NCI-H146 treated with DMSO at 0.1 percent for 48 hours (cell line): ENCODE measurements at regions not wholly inside any gene's neighbourhood (a gene's known extent, or its start where the extent isn't known, plus 50 kb on each side); places are given as distances from the start of the nearest gene placed in this dataset.

ENCODE experiments used
- DNase-seq: peaks from one replicate; lab custom pipeline; 2025; ENCODE audit not compliant: unreplicated experiment; lab: John Stamatoyannopoulos, UW

- DNase-seq, result no peak
Measured at GRCh38 chr11:116449522-116449921, 323.3 kb downstream of the BUD13 start.

- DNase-seq, result peak; percentile 33
Measured at GRCh38 chr11:116446048-116446941, 326.5 kb downstream of the BUD13 start.

GRCh38 chr11:116445108-116446047 is 327.4 kb downstream of the BUD13 start:
- peak; percentile 77 for DNase-seq

- no peak for DNase-seq
Measured at GRCh38 chr11:116442238-116442752, 330.5 kb downstream of the BUD13 start.

- DNase-seq, result no peak
Measured at GRCh38 chr11:116439361-116439677, 333.5 kb downstream of the BUD13 start.

GRCh38 chr11:116438651-116439360 is 334.0 kb downstream of the BUD13 start:
- DNase-seq, result no peak

GRCh38 chr11:116434986-116435385 is 337.8 kb downstream of the BUD13 start:
- DNase-seq, result no peak

GRCh38 chr11:116432301-116432700 is 340.5 kb downstream of the BUD13 start:
- no peak for DNase-seq

DNA sequence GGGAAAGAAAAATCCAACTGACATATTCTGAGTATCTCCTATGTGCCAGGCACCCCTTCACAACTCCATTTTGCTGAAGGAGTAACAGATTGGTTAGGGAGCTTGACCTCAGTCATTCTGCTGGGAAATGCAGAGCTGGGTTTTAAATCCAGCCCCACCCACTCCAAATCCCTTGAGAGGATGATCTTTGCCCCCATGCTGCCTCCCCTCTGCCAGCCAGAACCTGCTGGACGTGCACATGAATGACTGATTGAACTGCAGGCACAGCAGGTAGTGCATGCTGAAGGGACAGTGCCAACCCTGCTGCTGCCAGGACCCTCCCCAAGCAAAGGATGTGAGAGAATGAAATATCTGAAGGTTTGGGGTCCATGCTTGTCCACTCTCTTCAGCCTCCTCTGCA is 340.9 kb downstream of the BUD13 start:
- no peak for DNase-seq

- no peak for DNase-seq
Measured at GRCh38 chr11:116428638-116428975, 344.2 kb downstream of the BUD13 start.

DNA sequence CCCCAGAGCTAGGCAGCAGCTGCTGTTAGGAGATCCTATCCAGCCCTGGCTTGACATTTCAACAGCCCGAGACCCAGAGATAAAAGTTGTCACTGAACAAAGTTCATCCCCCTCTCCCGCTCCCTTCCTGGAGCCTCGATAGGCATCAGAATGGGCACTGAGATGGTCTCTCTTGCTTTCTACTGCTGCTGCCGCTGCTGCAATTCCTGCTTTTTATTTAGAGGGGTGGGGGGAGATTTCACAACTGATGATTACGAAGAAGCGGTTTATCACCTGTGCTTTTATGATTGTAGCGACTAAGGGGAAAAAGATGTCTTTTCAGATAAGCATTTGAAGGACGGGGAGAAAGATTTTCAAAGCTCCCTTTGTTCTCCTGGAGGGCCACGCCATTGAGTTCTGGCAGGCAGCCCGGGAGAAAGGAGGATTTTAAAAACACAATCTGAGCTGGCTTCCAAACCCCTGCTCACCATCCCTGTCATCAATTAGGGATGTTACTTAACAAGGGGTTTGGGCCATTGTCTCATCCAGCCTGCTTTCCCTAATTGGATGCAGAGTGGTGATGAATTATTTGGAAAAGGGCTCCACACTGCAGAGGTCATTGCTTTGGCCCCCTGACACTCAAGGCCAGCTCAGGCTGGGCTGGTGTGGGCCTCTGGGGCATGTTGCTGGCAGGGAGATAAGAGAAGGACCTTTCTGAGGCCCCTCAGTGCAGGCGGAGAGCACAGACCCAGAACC is 344.7 kb downstream of the BUD13 start:
- peak; percentile 10 for DNase-seq

GRCh38 chr11:116427337-116427902 is 345.4 kb downstream of the BUD13 start:
- no peak for DNase-seq

- DNase-seq, result no peak
Measured at GRCh38 chr11:116426761-116427160, 346.0 kb downstream of the BUD13 start.

DNA sequence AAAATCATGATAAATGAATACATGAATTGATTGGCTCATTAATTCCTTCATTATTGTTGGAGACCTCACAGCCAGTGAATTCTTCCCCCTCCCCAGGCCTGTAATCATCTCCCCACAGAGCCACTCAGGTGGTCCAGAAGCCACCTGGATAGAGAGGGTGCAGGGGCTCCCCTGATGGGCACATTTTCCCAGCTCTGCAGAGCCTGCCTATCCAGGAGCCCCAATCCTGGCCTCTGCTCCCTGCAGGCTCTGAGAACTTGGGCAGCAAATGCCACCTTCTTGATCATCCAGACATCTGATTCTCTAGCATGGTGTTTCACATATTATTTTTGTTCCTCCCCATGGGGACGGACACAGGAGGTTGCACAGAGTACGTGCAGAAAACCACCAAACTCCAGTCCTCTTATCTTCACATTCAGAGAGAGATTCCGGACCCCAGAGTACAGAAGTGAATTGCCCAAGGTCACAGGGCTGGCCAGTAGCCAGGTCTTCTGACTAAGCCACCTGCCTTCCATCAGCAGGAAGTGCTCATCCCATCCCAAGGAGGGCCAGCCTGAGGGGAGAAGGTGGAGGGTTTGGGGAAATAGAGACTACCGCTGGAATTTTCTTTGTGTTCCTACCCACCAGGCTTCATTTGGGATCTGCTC is 348.0 kb downstream of the BUD13 start:
- DNase-seq, result no peak

DNA sequence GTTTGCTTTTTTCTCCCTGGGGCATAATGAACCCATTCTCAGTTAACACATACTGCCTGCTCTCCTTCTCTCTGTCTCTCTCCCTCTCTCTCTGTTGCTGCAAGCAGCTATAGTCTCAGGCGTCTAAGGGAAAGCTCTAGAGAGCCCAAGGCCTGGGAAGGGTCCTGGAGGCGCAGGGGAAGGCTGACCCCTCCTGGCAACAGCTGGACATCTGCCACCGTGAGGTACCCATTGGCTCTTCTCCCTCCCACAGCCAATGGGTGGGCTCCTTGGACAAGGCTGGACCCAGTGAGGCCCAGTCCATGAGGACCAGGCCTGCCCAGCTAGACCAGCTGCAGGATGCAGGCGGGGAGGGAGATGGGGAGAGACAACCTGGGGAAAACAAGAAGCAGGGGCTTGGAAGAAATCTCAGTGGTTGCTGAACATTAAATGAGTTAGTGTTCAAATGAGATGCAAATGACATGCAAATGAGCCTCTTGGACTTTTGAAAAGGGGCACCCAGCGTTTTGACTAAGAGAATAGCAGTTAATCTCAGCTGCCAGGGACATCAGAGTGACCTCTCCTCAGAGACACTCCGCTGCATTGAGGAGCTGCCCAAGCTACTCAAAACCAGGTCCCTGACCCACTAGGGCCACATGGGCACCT is 349.7 kb downstream of the BUD13 start:
- DNase-seq, result peak; percentile 26

DNA sequence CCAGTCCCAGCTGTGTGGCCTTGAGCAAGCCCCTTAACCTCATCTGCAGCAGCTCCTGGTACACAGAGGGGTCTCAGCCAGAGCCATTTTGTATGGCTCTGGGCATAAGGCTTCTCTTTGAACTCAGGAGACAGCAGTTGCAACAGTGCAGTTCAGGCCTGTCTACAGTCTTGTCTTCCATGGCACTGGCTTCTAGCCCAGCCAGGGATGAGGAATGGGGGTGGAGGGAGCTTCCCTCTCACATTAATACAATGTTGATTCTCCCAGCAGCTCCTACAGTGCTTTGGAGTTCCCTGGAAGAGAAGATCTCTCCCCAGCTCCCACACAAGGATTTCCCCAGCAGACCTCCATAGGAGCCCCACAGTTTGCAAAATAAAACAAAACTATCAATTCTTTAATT is 350.2 kb downstream of the BUD13 start:
- no peak for DNase-seq

DNA sequence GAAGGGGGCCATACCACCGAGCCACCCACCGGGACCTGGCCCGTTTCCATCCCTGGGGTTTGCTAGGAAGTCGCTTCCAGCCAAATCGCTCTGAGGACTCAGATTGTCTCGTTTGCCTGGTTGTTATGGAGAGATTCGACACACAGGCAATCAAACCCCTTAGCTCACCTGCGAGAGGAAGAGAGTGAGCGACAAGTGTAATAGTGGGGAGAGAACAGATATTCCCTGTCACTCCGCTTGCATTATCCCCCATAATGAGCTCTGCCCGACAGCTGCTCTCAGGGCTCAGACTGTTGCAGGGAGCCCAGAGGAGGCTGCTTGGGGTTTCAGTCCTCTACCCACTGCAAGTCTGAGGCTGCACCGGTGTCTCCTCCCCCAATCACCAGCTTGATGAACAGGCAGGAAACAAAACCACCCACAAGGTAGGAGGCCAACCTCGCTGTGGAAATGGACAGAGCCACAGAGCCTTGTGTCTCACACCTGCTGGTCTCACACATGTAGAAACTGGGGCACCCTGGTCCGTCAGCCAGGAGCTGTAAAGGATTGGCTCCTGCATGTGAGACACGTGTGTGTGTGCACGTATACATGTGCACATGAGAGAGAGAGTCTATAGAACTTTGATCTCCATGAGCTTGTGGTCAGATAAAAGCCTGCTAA is 351.1 kb downstream of the BUD13 start:
- DNase-seq, result peak; percentile 47

GRCh38 chr11:116420770-116421528 is 351.8 kb downstream of the BUD13 start:
- DNase-seq, result peak; percentile 78
